Loucy (cell line): ENCODE measurements at regions not wholly inside any gene's neighbourhood (a gene's known extent, or its start where the extent isn't known, plus 50 kb on each side); places are given as distances from the start of the nearest gene placed in this dataset.

Experiments
- CTCF ChIP-seq: fragments of 200-600 bp; sonication (generic); conservative IDR thresholded peaks from 2 replicates; pipeline ENCODE4 v1.5.1; 2014; ENCODE audit warnings: mild to moderate bottlenecking, antibody characterized with exemption, low read length
- EZH2phosphoT487 ChIP-seq: fragments of 200-600 bp; IDR thresholded peaks from 2 replicates; pipeline ENCODE4 v1.6.1; 2018; ENCODE audit warnings: antibody characterized with exemption, mild to moderate bottlenecking, moderate library complexity, borderline replicate concordance

DNA sequence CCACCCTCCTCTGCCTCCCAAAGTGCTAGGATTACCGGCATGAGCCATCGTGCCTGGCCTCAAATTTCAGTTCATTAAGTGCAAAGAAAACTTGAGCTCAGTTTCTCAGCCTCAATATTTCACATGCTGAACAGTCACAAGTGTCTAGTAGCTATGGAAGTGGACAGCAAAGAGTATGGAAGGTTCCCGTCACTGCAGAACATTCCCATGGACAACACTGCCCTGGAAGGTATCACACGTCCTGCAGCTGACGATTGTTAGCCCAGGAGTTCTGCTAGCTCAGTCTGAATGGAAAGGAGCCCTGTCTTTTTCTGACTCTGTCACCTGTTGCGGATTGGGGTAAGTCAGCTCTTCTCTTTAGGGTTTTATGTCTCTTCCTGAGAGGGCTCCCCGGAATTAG is 86.2 kb upstream of the PTPRM start:
- TF ChIP-seq CTCF, result no peak
- TF ChIP-seq EZH2phosphoT487, result no peak
